Keratinocyte (primary cell): ENCODE measurements at regions not wholly inside any gene's neighbourhood (a gene's known extent, or its start where the extent isn't known, plus 50 kb on each side); places are given as distances from the start of the nearest gene placed in this dataset.
A peak's percentile ranks its signal among the peaks of the same experiment; 100 is the strongest.

Source experiments
- DNase-seq: peaks from one replicate; pipeline ENCODE4 v3.0.0-alpha.2; 2011; ENCODE audit warnings: low read depth, missing footprints, low spot score
- FAIRE-seq: peaks from 2 replicates; lab custom pipeline; 2011; peaks lifted over from hg19 to GRCh38; lab: Jason Lieb, UNC
- H2AFZ ChIP-seq: 2 replicates; pipeline ENCODE4 v1.6.0; 2012; ENCODE audit warnings: low read length, control low read depth, inconsistent platforms; ENCODE audit not compliant: control insufficient read depth
- H3K27ac ChIP-seq: 2 replicates; pipeline ENCODE4 v1.5.1; 2011; ENCODE audit warnings: low read length; ENCODE audit not compliant: control insufficient read depth, insufficient read depth
- H3K27me3 ChIP-seq: 3 replicates; pipeline ENCODE4 v1.6.0; 2011; ENCODE audit warnings: low read length; ENCODE audit not compliant: control insufficient read depth, insufficient read depth; ENCODE audit errors: extremely low read depth
- H3K36me3 ChIP-seq, 2 experiments: 2 replicates in 1 of 2; 3 replicates in 1 of 2; pipeline ENCODE4 v1.5.1; 2011; ENCODE audit warnings: low read length in 2 of 2, mild to moderate bottlenecking in 1 of 2; ENCODE audit not compliant: control insufficient read depth in 2 of 2, insufficient read depth in 2 of 2; ENCODE audit errors: extremely low read depth in 1 of 2
- H3K4me1 ChIP-seq: 3 replicates; pipeline ENCODE4 v1.5.1; 2011; ENCODE audit warnings: low read length; ENCODE audit not compliant: control insufficient read depth, insufficient read depth; ENCODE audit errors: extremely low read depth
- H3K4me2 ChIP-seq: 3 replicates; pipeline ENCODE4 v1.6.0; 2011; ENCODE audit warnings: low read depth, low read length; ENCODE audit not compliant: control insufficient read depth, insufficient read depth; ENCODE audit errors: extremely low read depth
- H3K4me3 ChIP-seq, 3 experiments: fragments of 200-600 bp in 1 of 3; sonication (generic) in 1 of 3; 2 replicates in 2 of 3; 3 replicates in 1 of 3; pipeline ENCODE4 v1.5.1; 2011 to 2016; ENCODE audit warnings: low read length in 3 of 3, mild to moderate bottlenecking in 3 of 3, control low read depth in 2 of 3, inconsistent platforms in 1 of 3, low read depth in 1 of 3, mixed read lengths in 1 of 3, mixed run types in 1 of 3, moderate library complexity in 1 of 3; ENCODE audit not compliant: control insufficient read depth in 2 of 3, insufficient read depth in 2 of 3; ENCODE audit errors: extremely low read depth in 1 of 3
- H3K79me2 ChIP-seq: 2 replicates; pipeline ENCODE4 v1.6.0; 2012; ENCODE audit warnings: low read length; ENCODE audit not compliant: control insufficient read depth, insufficient read depth
- H3K9ac ChIP-seq: 3 replicates; pipeline ENCODE4 v1.6.0; 2011; ENCODE audit warnings: low read length; ENCODE audit not compliant: control insufficient read depth, insufficient read depth; ENCODE audit errors: extremely low read depth
- H3K9me1 ChIP-seq: 3 replicates; pipeline ENCODE4 v1.6.0; 2011; ENCODE audit warnings: low read length; ENCODE audit not compliant: control insufficient read depth, insufficient read depth; ENCODE audit errors: extremely low read depth
- H3K9me3 ChIP-seq: 2 replicates; pipeline ENCODE4 v1.5.1; 2012; ENCODE audit warnings: low read depth, low read length; ENCODE audit not compliant: control insufficient read depth
- H4K20me1 ChIP-seq: 3 replicates; pipeline ENCODE4 v1.6.0; 2011; ENCODE audit warnings: low read length; ENCODE audit not compliant: control insufficient read depth, insufficient read depth; ENCODE audit errors: extremely low read depth
- EZH2 ChIP-seq: IDR thresholded peaks from one replicate; pipeline ENCODE4 v1.6.1; 2012; ENCODE audit warnings: inconsistent platforms, mild to moderate bottlenecking, low read length, moderate library complexity
- dilution Hi-C: fragments of 300-500 bp; cut with MboI; formaldehyde crosslinking; loops from one replicate; pipeline ENCODE4 v1.7.0; 2020; ENCODE audit warnings: low sequenced_read_pairs; ENCODE audit not compliant: extremely low pct_ligation_motif_present
- TF ChIP-seq, protein P1 (sequence below), 3 experiments: IDR thresholded peaks in 1 of 3; conservative IDR thresholded peaks in 1 of 3; optimal IDR thresholded peaks in 1 of 3; 2 replicates in 2 of 3; 3 replicates in 1 of 3; pipeline versions ENCODE3 to v1.5.1; 2011; ENCODE audit warnings: low read length in 3 of 3, mild to moderate bottlenecking in 3 of 3, moderate library complexity in 2 of 3, control low read depth in 1 of 3, inconsistent platforms in 1 of 3; ENCODE audit not compliant: insufficient read depth in 2 of 3; ENCODE audit errors: extremely low read depth in 1 of 3

DNA sequence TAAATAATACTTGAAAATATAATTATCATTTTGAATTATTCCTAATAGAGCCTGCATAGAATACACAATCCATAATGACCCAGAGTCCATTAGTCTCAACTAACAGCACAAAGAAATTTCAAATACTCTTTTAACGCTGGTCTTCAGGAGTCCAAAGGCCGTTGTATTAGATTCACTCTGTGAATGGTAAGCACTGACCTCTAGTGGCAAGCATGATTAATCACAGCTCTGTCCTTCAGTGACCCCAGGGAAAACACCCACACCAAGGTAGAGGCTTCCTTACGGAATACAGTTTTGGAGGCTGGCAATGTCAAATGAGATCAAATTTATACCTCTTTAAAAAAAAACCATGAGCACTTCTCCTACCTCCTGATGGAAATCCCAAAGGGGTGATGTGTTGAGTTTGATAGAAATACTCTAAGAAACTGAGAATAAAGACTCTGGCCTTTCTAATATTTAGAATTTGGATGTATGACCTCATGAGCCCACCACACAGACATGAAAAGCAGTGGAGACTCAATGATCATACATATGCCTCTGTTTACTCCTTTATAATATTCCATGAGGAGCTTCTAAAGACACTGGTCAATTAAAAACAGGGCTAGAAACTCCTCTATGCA lies 147.2 kb upstream of the DKK2 start:
- no peaks in the 10 kb centered on the region for H3K9me1 ChIP-seq
- no peak overlapping the region for H3K4me3 ChIP-seq
- no peaks in the 10 kb centered on the region for H3K4me1 ChIP-seq
- FAIRE-seq (peak; percentile 82), DNase-seq (no peak)
- no peak overlapping the region for H3K27ac ChIP-seq
- H4K20me1 ChIP-seq = no peaks in the 10 kb centered on the region
- no peaks in the 10 kb centered on the region for H3K79me2 ChIP-seq
- H3K4me2 ChIP-seq = no peak overlapping the region
- H3K27me3 ChIP-seq = no peaks in the 10 kb centered on the region
- H3K36me3 ChIP-seq = no peaks in the 10 kb centered on the region
- no peak overlapping the region for H2AFZ ChIP-seq
- dilution Hi-C loops = no loop called here
- TF ChIP-seq EZH2 = no peak
- TF ChIP-seq, protein P1, sequence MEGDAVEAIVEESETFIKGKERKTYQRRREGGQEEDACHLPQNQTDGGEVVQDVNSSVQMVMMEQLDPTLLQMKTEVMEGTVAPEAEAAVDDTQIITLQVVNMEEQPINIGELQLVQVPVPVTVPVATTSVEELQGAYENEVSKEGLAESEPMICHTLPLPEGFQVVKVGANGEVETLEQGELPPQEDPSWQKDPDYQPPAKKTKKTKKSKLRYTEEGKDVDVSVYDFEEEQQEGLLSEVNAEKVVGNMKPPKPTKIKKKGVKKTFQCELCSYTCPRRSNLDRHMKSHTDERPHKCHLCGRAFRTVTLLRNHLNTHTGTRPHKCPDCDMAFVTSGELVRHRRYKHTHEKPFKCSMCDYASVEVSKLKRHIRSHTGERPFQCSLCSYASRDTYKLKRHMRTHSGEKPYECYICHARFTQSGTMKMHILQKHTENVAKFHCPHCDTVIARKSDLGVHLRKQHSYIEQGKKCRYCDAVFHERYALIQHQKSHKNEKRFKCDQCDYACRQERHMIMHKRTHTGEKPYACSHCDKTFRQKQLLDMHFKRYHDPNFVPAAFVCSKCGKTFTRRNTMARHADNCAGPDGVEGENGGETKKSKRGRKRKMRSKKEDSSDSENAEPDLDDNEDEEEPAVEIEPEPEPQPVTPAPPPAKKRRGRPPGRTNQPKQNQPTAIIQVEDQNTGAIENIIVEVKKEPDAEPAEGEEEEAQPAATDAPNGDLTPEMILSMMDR (optimal IDR thresholded peaks at IDR 0.05 in 1 of 3, IDR thresholded peaks at IDR 0.05 in 1 of 3, conservative IDR thresholded peaks at IDR 0.05 in 1 of 3; ENCODE audit: extremely low read depth in 1 of 3, insufficient read depth in 2 of 3, low read length in 3 of 3) = peak; percentile 56 to 77 (median 70)
- no peak overlapping the region for H3K9ac ChIP-seq
- H3K9me3 ChIP-seq = no peaks in the 10 kb centered on the region

- no peak for DNase-seq
- no peak for FAIRE-seq
- Histone ChIP-seq H3K79me2 (no peaks in the 10 kb centered on the region), H3K9me3 (no peaks in the 10 kb centered on the region), H3K27ac (no peak overlapping the region), H3K36me3 (no peaks in the 10 kb centered on the region), H4K20me1 (no peaks in the 10 kb centered on the region), H3K27me3 (no peaks in the 10 kb centered on the region), H3K9ac (no peak overlapping the region), H3K4me1 (no peaks in the 10 kb centered on the region), H3K4me2 (no peak overlapping the region), H3K9me1 (no peaks in the 10 kb centered on the region), H2AFZ (no peak overlapping the region), H3K4me3 (no peak overlapping the region)
- dilution Hi-C loops = no loop called here
- TF ChIP-seq, protein P1 (optimal IDR thresholded peaks at IDR 0.05 in 1 of 3, IDR thresholded peaks at IDR 0.05 in 1 of 3, conservative IDR thresholded peaks at IDR 0.05 in 1 of 3; ENCODE audit: extremely low read depth in 1 of 3, insufficient read depth in 2 of 3, low read length in 3 of 3) = no peak
- TF ChIP-seq EZH2 = no peak
These were observed 146.2 kb upstream of the DKK2 start for GRCh38 chr4:107182347-107182746.
